ENCODE measurements at regions not wholly inside any gene's neighbourhood (a gene's known extent, or its start where the extent isn't known, plus 50 kb on each side); places are given as distances from the start of the nearest gene placed in this dataset.
"Not testable (repeated sequence)": the region's sequence is repeated elsewhere in the genome, so short reads cannot be mapped to it uniquely, and the experiment has no call there.

GRCh38 chr15:22134941-22135566 lies 54.7 kb downstream of the OR4M2 start:
- DNase-seq, result not testable (repeated sequence)

GRCh38 chr15:22137572-22137971 lies 57.2 kb downstream of the OR4M2 start:
- DNase-seq, result not testable (repeated sequence)

- not testable (repeated sequence) for DNase-seq
These were observed 60.8 kb downstream of the OR4M2 start for GRCh38 chr15:22141106-22141505.

- DNase-seq, result not testable (repeated sequence)
These were observed 67.8 kb downstream of the OR4M2 start for GRCh38 chr15:22148109-22148508.

GRCh38 chr15:22158243-22158642 lies 77.9 kb downstream of the OR4M2 start:
- not testable (repeated sequence) for DNase-seq

- DNase-seq, result not testable (repeated sequence)
These were observed 80.0 kb downstream of the OR4M2 start for GRCh38 chr15:22160283-22160682.

- not testable (repeated sequence) for DNase-seq
These were observed 80.4 kb downstream of the OR4M2 start for GRCh38 chr15:22160741-22161140.

- not testable (repeated sequence) for DNase-seq
These were observed 81.1 kb downstream of the OR4M2 start for GRCh38 chr15:22161398-22161797.

GRCh38 chr15:22163715-22164114 lies 83.4 kb downstream of the OR4M2 start:
- DNase-seq, result not testable (repeated sequence)

- not testable (repeated sequence) for DNase-seq
These were observed 87.2 kb downstream of the OR4M2 start for GRCh38 chr15:22167521-22167920.

GRCh38 chr15:22173029-22173998 lies 93.0 kb downstream of the OR4M2 start:
- DNase-seq, result not testable (repeated sequence)

GRCh38 chr15:22174088-22174487 lies 93.8 kb downstream of the OR4M2 start:
- not testable (repeated sequence) for DNase-seq

GRCh38 chr15:22177965-22178364 lies 97.6 kb downstream of the OR4M2 start:
- DNase-seq, result not testable (repeated sequence)

GRCh38 chr15:22178438-22178837 lies 98.1 kb downstream of the OR4M2 start:
- not testable (repeated sequence) for DNase-seq

- DNase-seq, result not testable (repeated sequence)
These were observed 98.7 kb downstream of the OR4M2 start for GRCh38 chr15:22179043-22179442.

GRCh38 chr15:22180611-22181010 lies 100.3 kb downstream of the OR4M2 start:
- DNase-seq, result not testable (repeated sequence)

GRCh38 chr15:22184678-22185077 lies 104.4 kb downstream of the OR4M2 start:
- not testable (repeated sequence) for DNase-seq

- DNase-seq, result not testable (repeated sequence)
These were observed 106.7 kb downstream of the OR4M2 start for GRCh38 chr15:22186846-22187532.

- not testable (repeated sequence) for DNase-seq
These were observed 111.5 kb downstream of the OR4M2 start for GRCh38 chr15:22191818-22192217.

GRCh38 chr15:22194739-22195617 lies 114.7 kb downstream of the OR4M2 start:
- not testable (repeated sequence) for DNase-seq

- DNase-seq, result not testable (repeated sequence)
These were observed 116.1 kb downstream of the OR4M2 start for GRCh38 chr15:22196423-22196822.

GRCh38 chr15:22200417-22200816 lies 120.1 kb downstream of the OR4M2 start:
- not testable (repeated sequence) for DNase-seq
